ENCODE measurements at regions not wholly inside any gene's neighbourhood (a gene's known extent, or its start where the extent isn't known, plus 50 kb on each side); places are given as distances from the start of the nearest gene placed in this dataset.

GRCh38 chr6:71452697-71453370 is 164.2 kb downstream of the OGFRL1 start:
- no peak overlapping the region for H3K4me3 ChIP-seq (ENCODE audit: low read depth, low read length)
- no peaks in the 10 kb centered on the region for H3K36me3 ChIP-seq (ENCODE audit: control insufficient read depth, insufficient read depth, low read length)
- TF ChIP-seq CTCF (IDR thresholded peaks at IDR 0.05; ENCODE audit: insufficient read depth, low read length, poor library complexity, severe bottlenecking): no peak
- H3K27me3 ChIP-seq (ENCODE audit: control insufficient read depth, insufficient read depth, low read length): no peaks in the 10 kb centered on the region
- DNase-seq (ENCODE audit: low read depth): no peak

GRCh38 chr6:71453371-71453706 is 164.7 kb downstream of the OGFRL1 start:
- Histone ChIP-seq H3K36me3 (ENCODE audit: control insufficient read depth, insufficient read depth, low read length) (no peaks in the 10 kb centered on the region), H3K4me3 (ENCODE audit: low read depth, low read length) (no peak overlapping the region), H3K27me3 (ENCODE audit: control insufficient read depth, insufficient read depth, low read length) (no peaks in the 10 kb centered on the region)
- no peak for TF ChIP-seq CTCF (IDR thresholded peaks at IDR 0.05; ENCODE audit: insufficient read depth, low read length, poor library complexity, severe bottlenecking)
- DNase-seq (ENCODE audit: low read depth): no peak

GRCh38 chr6:71454056-71454455 is 165.4 kb downstream of the OGFRL1 start:
- no peak for DNase-seq (ENCODE audit: low read depth)
- Histone ChIP-seq H3K36me3 (ENCODE audit: control insufficient read depth, insufficient read depth, low read length) (no peaks in the 10 kb centered on the region), H3K4me3 (ENCODE audit: low read depth, low read length) (no peak overlapping the region), H3K27me3 (ENCODE audit: control insufficient read depth, insufficient read depth, low read length) (no peaks in the 10 kb centered on the region)
- TF ChIP-seq CTCF (IDR thresholded peaks at IDR 0.05; ENCODE audit: insufficient read depth, low read length, poor library complexity, severe bottlenecking): no peak

GRCh38 chr6:71457929-71458328 is 169.3 kb downstream of the OGFRL1 start:
- no peak for DNase-seq (ENCODE audit: low read depth)
- peak; percentile 3 for TF ChIP-seq CTCF (IDR thresholded peaks at IDR 0.05; ENCODE audit: insufficient read depth, low read length, poor library complexity, severe bottlenecking)

GRCh38 chr6:71459162-71459561 is 170.6 kb downstream of the OGFRL1 start:
- no peaks in the 10 kb centered on the region for H3K36me3 ChIP-seq (ENCODE audit: control insufficient read depth, insufficient read depth, low read length)
- no peak for DNase-seq (ENCODE audit: low read depth)
- no peaks in the 10 kb centered on the region for H3K27me3 ChIP-seq (ENCODE audit: control insufficient read depth, insufficient read depth, low read length)
- no peak overlapping the region for H3K4me3 ChIP-seq (ENCODE audit: low read depth, low read length)
- TF ChIP-seq CTCF (IDR thresholded peaks at IDR 0.05; ENCODE audit: insufficient read depth, low read length, poor library complexity, severe bottlenecking): no peak

More at GRCh38 chr6:71457929-71458328, 169.3 kb downstream of the OGFRL1 start:
- Histone ChIP-seq H3K36me3 (ENCODE audit: control insufficient read depth, insufficient read depth, low read length) (no peaks in the 10 kb centered on the region), H3K4me3 (ENCODE audit: low read depth, low read length) (no peak overlapping the region), H3K27me3 (ENCODE audit: control insufficient read depth, insufficient read depth, low read length) (no peaks in the 10 kb centered on the region)

GRCh38 chr6:71460933-71461332 is 172.3 kb downstream of the OGFRL1 start:
- DNase-seq (ENCODE audit: low read depth): peak; percentile 90
- no peak for TF ChIP-seq CTCF (IDR thresholded peaks at IDR 0.05; ENCODE audit: insufficient read depth, low read length, poor library complexity, severe bottlenecking)
- no peak overlapping the region for H3K4me3 ChIP-seq (ENCODE audit: low read depth, low read length)

More at GRCh38 chr6:71460933-71461332, 172.3 kb downstream of the OGFRL1 start:
- Histone ChIP-seq H3K27me3 (ENCODE audit: control insufficient read depth, insufficient read depth, low read length) (no peaks in the 10 kb centered on the region), H3K36me3 (ENCODE audit: control insufficient read depth, insufficient read depth, low read length) (no peaks in the 10 kb centered on the region)
